Astrocyte (in vitro differentiated cells and primary cell): ENCODE measurements at regions not wholly inside any gene's neighbourhood (a gene's known extent, or its start where the extent isn't known, plus 50 kb on each side); places are given as distances from the start of the nearest gene placed in this dataset.
A peak's percentile ranks its signal among the peaks of the same experiment; 100 is the strongest.

ENCODE experiments used
- DNase-seq: peaks from one replicate; pipeline ENCODE4 v3.0.0-alpha.2; 2010; ENCODE audit warnings: low read depth
- FAIRE-seq: peaks from 2 replicates; lab custom pipeline; 2011; peaks lifted over from hg19 to GRCh38; lab: Jason Lieb, UNC
- H2AFZ ChIP-seq: 2 replicates; pipeline ENCODE4 v1.6.0; 2012; ENCODE audit warnings: low read depth, low read length, inconsistent platforms
- H3K27ac ChIP-seq: 2 replicates; pipeline ENCODE4 v1.5.1; 2011; ENCODE audit warnings: low read depth, low read length, inconsistent platforms
- H3K27me3 ChIP-seq: 2 replicates; pipeline ENCODE4 v1.6.0; 2011; ENCODE audit warnings: low read length, inconsistent platforms; ENCODE audit not compliant: insufficient read depth
- H3K36me3 ChIP-seq: 2 replicates; pipeline ENCODE4 v1.5.1; 2011; ENCODE audit warnings: low read length, inconsistent platforms; ENCODE audit not compliant: insufficient read depth
- H3K4me1 ChIP-seq: 2 replicates; pipeline ENCODE4 v1.5.1; 2011; ENCODE audit warnings: low read length, inconsistent platforms; ENCODE audit not compliant: insufficient read depth
- H3K4me2 ChIP-seq: 2 replicates; pipeline ENCODE4 v1.6.0; 2012; ENCODE audit warnings: low read length, inconsistent platforms
- H3K4me3 ChIP-seq: 2 replicates; pipeline ENCODE4 v1.5.1; 2011; ENCODE audit warnings: low read depth, mild to moderate bottlenecking, low read length, inconsistent platforms; ENCODE audit not compliant: insufficient read depth
- H3K79me2 ChIP-seq: 2 replicates; pipeline ENCODE4 v1.6.0; 2012; ENCODE audit warnings: mild to moderate bottlenecking, low read length, inconsistent platforms; ENCODE audit not compliant: insufficient read depth
- H3K9ac ChIP-seq: 2 replicates; pipeline ENCODE4 v1.6.0; 2012; ENCODE audit warnings: mild to moderate bottlenecking, low read length, inconsistent platforms
- H3K9me3 ChIP-seq: 2 replicates; pipeline ENCODE4 v1.5.1; 2012; ENCODE audit warnings: low read depth, mild to moderate bottlenecking, low read length, inconsistent platforms; ENCODE audit not compliant: insufficient read depth
- H4K20me1 ChIP-seq: 2 replicates; pipeline ENCODE4 v1.6.0; 2012; ENCODE audit warnings: low read length, inconsistent platforms; ENCODE audit not compliant: insufficient read depth
- H3K27ac Mint-ChIP-seq: one replicate; pipeline ENCODE4 v1.8.0; 2021; ENCODE audit warnings: mild to moderate bottlenecking, mixed read lengths; ENCODE audit not compliant: unreplicated experiment
- H3K27me3 Mint-ChIP-seq: one replicate; pipeline ENCODE4 v1.8.0; 2021; ENCODE audit warnings: low read depth, mixed read lengths; ENCODE audit not compliant: unreplicated experiment
- H3K36me3 Mint-ChIP-seq: one replicate; pipeline ENCODE4 v1.8.0; 2021; ENCODE audit warnings: low read depth, mixed read lengths; ENCODE audit not compliant: unreplicated experiment
- H3K4me1 Mint-ChIP-seq: one replicate; pipeline ENCODE4 v1.8.0; 2021; ENCODE audit warnings: low read depth, mixed read lengths; ENCODE audit not compliant: unreplicated experiment
- H3K4me3 Mint-ChIP-seq: one replicate; pipeline ENCODE4 v1.8.0; 2021; ENCODE audit warnings: mild to moderate bottlenecking, moderate library complexity, mixed read lengths; ENCODE audit not compliant: unreplicated experiment
- H3K9me3 Mint-ChIP-seq: one replicate; pipeline ENCODE4 v1.8.0; 2021; ENCODE audit warnings: mild to moderate bottlenecking, mixed read lengths; ENCODE audit not compliant: unreplicated experiment
- EZH2 ChIP-seq: IDR thresholded peaks from 2 replicates; pipeline ENCODE4 v1.6.1; 2012; ENCODE audit warnings: mild to moderate bottlenecking, low read length, inconsistent platforms; ENCODE audit not compliant: insufficient read depth
- TF ChIP-seq, protein P1 (sequence below): IDR thresholded peaks from 2 replicates; pipeline ENCODE4 v1.5.1; 2011; ENCODE audit warnings: low read depth, mild to moderate bottlenecking, inconsistent platforms, low read length, moderate library complexity; ENCODE audit not compliant: insufficient read depth

DNA sequence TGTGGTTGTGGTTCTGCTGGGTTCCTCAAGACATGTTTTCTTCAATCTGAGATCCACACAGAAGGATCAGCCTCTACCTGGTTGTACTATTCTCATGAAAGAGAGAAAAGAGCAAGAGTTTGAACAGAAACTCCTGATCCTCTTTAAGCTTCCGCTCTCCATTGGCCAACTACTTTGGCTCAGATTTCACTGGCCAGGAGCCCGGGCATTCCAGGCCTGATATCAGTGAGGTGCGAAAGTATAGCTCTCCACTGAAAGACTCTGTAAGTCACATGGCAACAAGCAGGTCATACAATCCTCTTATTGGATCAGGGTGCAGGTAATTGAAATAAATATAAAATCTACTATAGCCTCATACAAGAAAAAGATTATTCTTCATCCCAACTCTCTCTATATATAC is 920.5 kb downstream of the TLE4 start:
- H4K20me1 ChIP-seq = no peaks in the 10 kb centered on the region
- no peaks in the 10 kb centered on the region for H3K9me3 ChIP-seq
- no peak overlapping the region for H3K27ac ChIP-seq
- H3K4me2 ChIP-seq = no peak overlapping the region
- no peak overlapping the region for H2AFZ ChIP-seq
- H3K9me3 Mint-ChIP-seq = no peaks in the 10 kb centered on the region
- DNase-seq (peak; percentile 14), FAIRE-seq (no peak)
- H3K27me3 Mint-ChIP-seq = no peaks in the 10 kb centered on the region
- no peaks in the 10 kb centered on the region for H3K4me1 Mint-ChIP-seq
- H3K4me3 Mint-ChIP-seq = no peak overlapping the region
- H3K9ac ChIP-seq = no peak overlapping the region
- TF ChIP-seq, protein P1, sequence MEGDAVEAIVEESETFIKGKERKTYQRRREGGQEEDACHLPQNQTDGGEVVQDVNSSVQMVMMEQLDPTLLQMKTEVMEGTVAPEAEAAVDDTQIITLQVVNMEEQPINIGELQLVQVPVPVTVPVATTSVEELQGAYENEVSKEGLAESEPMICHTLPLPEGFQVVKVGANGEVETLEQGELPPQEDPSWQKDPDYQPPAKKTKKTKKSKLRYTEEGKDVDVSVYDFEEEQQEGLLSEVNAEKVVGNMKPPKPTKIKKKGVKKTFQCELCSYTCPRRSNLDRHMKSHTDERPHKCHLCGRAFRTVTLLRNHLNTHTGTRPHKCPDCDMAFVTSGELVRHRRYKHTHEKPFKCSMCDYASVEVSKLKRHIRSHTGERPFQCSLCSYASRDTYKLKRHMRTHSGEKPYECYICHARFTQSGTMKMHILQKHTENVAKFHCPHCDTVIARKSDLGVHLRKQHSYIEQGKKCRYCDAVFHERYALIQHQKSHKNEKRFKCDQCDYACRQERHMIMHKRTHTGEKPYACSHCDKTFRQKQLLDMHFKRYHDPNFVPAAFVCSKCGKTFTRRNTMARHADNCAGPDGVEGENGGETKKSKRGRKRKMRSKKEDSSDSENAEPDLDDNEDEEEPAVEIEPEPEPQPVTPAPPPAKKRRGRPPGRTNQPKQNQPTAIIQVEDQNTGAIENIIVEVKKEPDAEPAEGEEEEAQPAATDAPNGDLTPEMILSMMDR = no peak
- no peak for TF ChIP-seq EZH2
- no peak overlapping the region for H3K27ac Mint-ChIP-seq
- no peaks in the 10 kb centered on the region for H3K79me2 ChIP-seq
- H3K4me1 ChIP-seq = no peaks in the 10 kb centered on the region
- H3K36me3 ChIP-seq = no peaks in the 10 kb centered on the region
- no peaks in the 10 kb centered on the region for H3K36me3 Mint-ChIP-seq
- no peak overlapping the region for H3K4me3 ChIP-seq
- no peaks in the 10 kb centered on the region for H3K27me3 ChIP-seq

DNA sequence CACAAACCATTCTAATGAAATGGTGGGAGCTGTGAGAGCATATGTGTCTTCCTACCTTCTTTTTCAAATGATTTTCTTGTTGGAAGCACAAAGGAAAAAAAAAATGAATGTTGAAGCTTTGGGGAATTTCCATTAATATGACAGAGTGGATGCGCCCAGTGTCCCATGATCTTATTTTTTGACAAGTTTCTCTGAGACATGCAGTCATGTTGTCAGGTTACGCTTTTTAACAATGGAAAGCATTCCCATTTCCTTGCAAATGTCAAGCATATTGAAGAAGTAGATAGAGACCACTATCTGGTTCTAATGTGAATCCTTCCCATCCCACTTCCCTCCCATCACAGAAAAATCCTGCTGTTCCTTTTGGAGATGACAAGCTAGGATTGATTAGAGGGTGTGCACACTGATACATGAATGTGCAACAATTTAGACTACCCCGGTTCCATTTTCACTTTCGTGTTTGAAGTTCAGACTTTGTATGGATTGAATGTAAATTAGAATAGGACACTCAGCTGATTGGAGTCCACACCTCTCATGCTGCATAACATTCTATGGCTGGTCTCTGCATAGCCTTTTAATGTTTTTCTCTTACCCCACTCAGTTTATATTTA is 919.4 kb downstream of the TLE4 start:
- no peaks in the 10 kb centered on the region for H3K9me3 Mint-ChIP-seq
- H3K4me3 ChIP-seq = no peak overlapping the region
- H3K4me2 ChIP-seq = no peak overlapping the region
- H3K27ac ChIP-seq = no peak overlapping the region
- H3K27ac Mint-ChIP-seq = no peak overlapping the region
- H3K4me3 Mint-ChIP-seq = no peak overlapping the region
- no peaks in the 10 kb centered on the region for H4K20me1 ChIP-seq
- H3K27me3 ChIP-seq = no peaks in the 10 kb centered on the region
- H3K27me3 Mint-ChIP-seq = no peaks in the 10 kb centered on the region
- no peak for TF ChIP-seq EZH2
- TF ChIP-seq, protein P1 = no peak
- FAIRE-seq (no peak), DNase-seq (no peak)
- no peaks in the 10 kb centered on the region for H3K36me3 ChIP-seq
- H2AFZ ChIP-seq = no peak overlapping the region
- H3K9ac ChIP-seq = no peak overlapping the region
- no peaks in the 10 kb centered on the region for H3K9me3 ChIP-seq
- no peaks in the 10 kb centered on the region for H3K36me3 Mint-ChIP-seq
- no peaks in the 10 kb centered on the region for H3K4me1 Mint-ChIP-seq
- H3K79me2 ChIP-seq = no peaks in the 10 kb centered on the region
- H3K4me1 ChIP-seq = no peaks in the 10 kb centered on the region

DNA sequence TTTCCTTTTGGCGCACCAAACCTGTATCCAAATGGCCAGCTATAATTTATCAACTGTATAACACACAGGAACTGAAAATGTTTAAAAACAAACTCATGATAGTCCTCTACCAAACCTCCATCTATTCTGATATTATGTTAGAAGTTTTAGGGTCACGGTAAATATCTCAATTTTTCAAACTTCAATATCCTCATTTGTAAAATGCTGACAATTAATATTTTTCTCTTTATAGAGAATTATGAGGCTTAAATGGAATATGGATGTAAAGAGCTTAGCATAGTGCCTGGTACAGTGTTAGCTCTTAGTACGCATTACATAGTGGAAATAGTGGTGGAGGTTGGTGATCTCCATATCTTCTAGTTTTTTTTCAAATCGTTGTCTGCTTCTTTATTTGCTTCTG is 917.6 kb downstream of the TLE4 start:
- FAIRE-seq = no peak

More for the DNA sequence above, 917.6 kb downstream of the TLE4 start:
- H3K4me2 ChIP-seq = no peak overlapping the region
- H3K4me3 Mint-ChIP-seq = no peak overlapping the region
- no peaks in the 10 kb centered on the region for H3K79me2 ChIP-seq
- no peak overlapping the region for H2AFZ ChIP-seq
- H3K27me3 ChIP-seq = no peaks in the 10 kb centered on the region
- H3K27ac ChIP-seq = no peak overlapping the region
- TF ChIP-seq, protein P1 = no peak
- TF ChIP-seq EZH2 = no peak
- no peaks in the 10 kb centered on the region for H3K4me1 Mint-ChIP-seq
- H3K4me3 ChIP-seq = no peak overlapping the region
- H3K4me1 ChIP-seq = no peaks in the 10 kb centered on the region
- no peaks in the 10 kb centered on the region for H4K20me1 ChIP-seq
- H3K9ac ChIP-seq = no peak overlapping the region
- no peaks in the 10 kb centered on the region for H3K9me3 ChIP-seq
- H3K36me3 ChIP-seq = no peaks in the 10 kb centered on the region
- no peak overlapping the region for H3K27ac Mint-ChIP-seq
- H3K36me3 Mint-ChIP-seq = no peaks in the 10 kb centered on the region
- no peaks in the 10 kb centered on the region for H3K27me3 Mint-ChIP-seq
- DNase-seq = no peak
- no peaks in the 10 kb centered on the region for H3K9me3 Mint-ChIP-seq
